ENCODE measurements at regions not wholly inside any gene's neighbourhood (a gene's known extent, or its start where the extent isn't known, plus 50 kb on each side); places are given as distances from the start of the nearest gene placed in this dataset.

DNA sequence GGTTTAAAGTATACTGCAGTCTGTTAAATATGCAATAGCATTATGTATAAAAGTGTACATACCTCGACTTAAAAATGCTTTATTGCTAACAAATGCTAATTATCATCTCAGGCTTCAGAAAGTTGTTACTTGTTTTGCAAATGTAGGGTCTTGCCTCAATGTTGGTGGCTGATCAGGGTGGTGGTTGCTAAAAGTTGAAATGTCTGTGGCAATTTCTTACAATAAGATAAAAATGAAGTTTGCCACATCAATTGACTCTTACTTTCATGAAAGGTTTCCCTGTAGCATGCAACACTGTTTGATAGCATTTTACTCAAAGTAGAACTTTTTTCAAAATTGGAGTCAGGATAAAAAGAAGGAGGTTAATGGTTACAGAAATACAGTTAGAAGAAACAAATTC lies 407.7 kb upstream of the OR4E1 start:
- WGBS (ENCODE audit: insufficient coverage, insufficient replicate concordance, low lambda C conversion rate, missing lambda C conversion rate): 0% methylated on average over 1 of the region's 1 CpG

More for the DNA sequence above, 407.7 kb upstream of the OR4E1 start:
- Histone ChIP-seq H3K4me1 (ENCODE audit: control insufficient read depth, insufficient read depth, low read length) (no peaks in the 10 kb centered on the region), H3K79me2 (ENCODE audit: control insufficient read depth, insufficient read depth, low read length) (no peaks in the 10 kb centered on the region), H4K20me1 (ENCODE audit: control insufficient read depth, insufficient read depth) (no peaks in the 10 kb centered on the region), H3K9ac (ENCODE audit: control insufficient read depth, insufficient read depth, low read length) (no peak overlapping the region), H2AFZ (ENCODE audit: control insufficient read depth, low read depth, low read length) (no peak overlapping the region), H3K9me3 (replicated peaks; ENCODE audit: control insufficient read depth, insufficient read depth, low read length) (no peaks in the 10 kb centered on the region), H3K27ac (ENCODE audit: control insufficient read depth, insufficient read depth) (no peak overlapping the region), H3K4me2 (ENCODE audit: control insufficient read depth, insufficient read depth) (no peak overlapping the region), H3K27me3 (replicated peaks in 1 of 2; ENCODE audit: control insufficient read depth in 2 of 2, insufficient read depth in 2 of 2, low read length in 1 of 2) (no peaks in the 10 kb centered on the region), H3K36me3 (ENCODE audit: control insufficient read depth in 2 of 2, insufficient read depth in 2 of 2, low read length in 1 of 2) (no peaks in the 10 kb centered on the region), H3K4me3 (no peak overlapping the region)
- ChIA-PET SMC1A (ENCODE audit: uncharacterized antibody, unreplicated experiment) (no interaction called here), POLR2A (no interaction called here), RAD21 (ENCODE audit: unreplicated experiment) (no interaction called here), CTCF (no interaction called here)
- intact Hi-C loops (cut with micrococcal nuclease; ENCODE audit: unreplicated experiment) (no loop called here), in situ Hi-C loops (cut with MboI) (no loop called here)
- TF ChIP-seq FOXM1 (IDR thresholded peaks at IDR 0.05; ENCODE audit: low read depth, low read length): no peak
- TF ChIP-seq GATAD2B (conservative IDR thresholded peaks at IDR 0.05; ENCODE audit: low read depth): no peak
- TF ChIP-seq DPF2 (IDR thresholded peaks at IDR 0.05): no peak
- no peak for TF ChIP-seq CHD1 (IDR thresholded peaks at IDR 0.05; ENCODE audit: low read depth, low read length)
- no peak for TF ChIP-seq TARDBP (IDR thresholded peaks at IDR 0.05; ENCODE audit: borderline replicate concordance)
- no peak for TF ChIP-seq SPI1 (IDR thresholded peaks at IDR 0.05; ENCODE audit: borderline replicate concordance, insufficient read depth, low read depth, low read length)
- TF ChIP-seq, protein P1, sequence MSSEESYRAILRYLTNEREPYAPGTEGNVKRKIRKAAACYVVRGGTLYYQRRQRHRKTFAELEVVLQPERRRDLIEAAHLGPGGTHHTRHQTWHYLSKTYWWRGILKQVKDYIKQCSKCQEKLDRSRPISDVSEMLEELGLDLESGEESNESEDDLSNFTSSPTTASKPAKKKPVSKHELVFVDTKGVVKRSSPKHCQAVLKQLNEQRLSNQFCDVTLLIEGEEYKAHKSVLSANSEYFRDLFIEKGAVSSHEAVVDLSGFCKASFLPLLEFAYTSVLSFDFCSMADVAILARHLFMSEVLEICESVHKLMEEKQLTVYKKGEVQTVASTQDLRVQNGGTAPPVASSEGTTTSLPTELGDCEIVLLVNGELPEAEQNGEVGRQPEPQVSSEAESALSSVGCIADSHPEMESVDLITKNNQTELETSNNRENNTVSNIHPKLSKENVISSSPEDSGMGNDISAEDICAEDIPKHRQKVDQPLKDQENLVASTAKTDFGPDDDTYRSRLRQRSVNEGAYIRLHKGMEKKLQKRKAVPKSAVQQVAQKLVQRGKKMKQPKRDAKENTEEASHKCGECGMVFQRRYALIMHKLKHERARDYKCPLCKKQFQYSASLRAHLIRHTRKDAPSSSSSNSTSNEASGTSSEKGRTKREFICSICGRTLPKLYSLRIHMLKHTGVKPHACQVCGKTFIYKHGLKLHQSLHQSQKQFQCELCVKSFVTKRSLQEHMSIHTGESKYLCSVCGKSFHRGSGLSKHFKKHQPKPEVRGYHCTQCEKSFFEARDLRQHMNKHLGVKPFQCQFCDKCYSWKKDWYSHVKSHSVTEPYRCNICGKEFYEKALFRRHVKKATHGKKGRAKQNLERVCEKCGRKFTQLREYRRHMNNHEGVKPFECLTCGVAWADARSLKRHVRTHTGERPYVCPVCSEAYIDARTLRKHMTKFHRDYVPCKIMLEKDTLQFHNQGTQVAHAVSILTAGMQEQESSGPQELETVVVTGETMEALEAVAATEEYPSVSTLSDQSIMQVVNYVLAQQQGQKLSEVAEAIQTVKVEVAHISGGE (CRISPR knock-in tag; IDR thresholded peaks at IDR 0.05): no peak
- no peak for TF ChIP-seq SREBF2 (IDR thresholded peaks at IDR 0.05; ENCODE audit: low read length)
- TF ChIP-seq NR2C2 (IDR thresholded peaks at IDR 0.05; ENCODE audit: borderline replicate concordance, control insufficient read depth, insufficient read length, low read depth): no peak
- no TSS peak for BruUV-seq (replicated peaks)
- ATAC-seq (no peak), DNase-seq (ENCODE audit: low read depth, low spot score) (no peak), FAIRE-seq (no peak)
